PFSK-1 (cell line): ENCODE measurements at regions not wholly inside any gene's neighbourhood (a gene's known extent, or its start where the extent isn't known, plus 50 kb on each side); places are given as distances from the start of the nearest gene placed in this dataset.

Experiments
- POLR2AphosphoS5 ChIP-seq: IDR thresholded peaks from 2 replicates; pipeline ENCODE4 v1.6.1; 2012; ENCODE audit warnings: low read depth, mild to moderate bottlenecking, control low read depth, low read length, moderate library complexity
- REST ChIP-seq, 2 experiments: IDR thresholded peaks; 2 replicates each; pipeline versions ENCODE4 v1.6.1 to v1.8.0; 2011 to 2012; ENCODE audit warnings: low read depth in 2 of 2, low read length in 2 of 2, control low read depth in 1 of 2, inconsistent platforms in 1 of 2, mild to moderate bottlenecking in 1 of 2, moderate library complexity in 1 of 2; ENCODE audit not compliant: insufficient read depth in 1 of 2
- SIN3A ChIP-seq: IDR thresholded peaks from 2 replicates; pipeline ENCODE4 v1.6.1; 2012; ENCODE audit warnings: mild to moderate bottlenecking, low read length, moderate library complexity, borderline replicate concordance; ENCODE audit not compliant: insufficient read depth

GRCh38 chr13:61751039-61751438 is 335.4 kb upstream of the PCDH20 start:
- TF ChIP-seq POLR2AphosphoS5 = no peak
- TF ChIP-seq REST (IDR thresholded peaks at IDR 0.05; ENCODE audit: insufficient read depth in 1 of 2, low read depth in 2 of 2, low read length in 2 of 2) = no peak
- no peak for TF ChIP-seq SIN3A
